H1 (cell line): ENCODE measurements at regions not wholly inside any gene's neighbourhood (a gene's known extent, or its start where the extent isn't known, plus 50 kb on each side); places are given as distances from the start of the nearest gene placed in this dataset.

Source experiments
- ASH2L ChIP-seq: fragments of 200-600, 300-600 bp; sonication (generic); IDR thresholded peaks from one replicate; pipeline ENCODE4 v1.7.1; 2017; ENCODE audit warnings: low read length
- BRCA1 ChIP-seq: IDR thresholded peaks from 2 replicates; pipeline ENCODE4 v1.6.1; 2012; ENCODE audit warnings: low read depth, low read length, improper control_type of control experiment
- CHD1 ChIP-seq: IDR thresholded peaks from 2 replicates; pipeline ENCODE4 v1.6.1; 2012; ENCODE audit warnings: low read depth, low read length, improper control_type of control experiment
- CREB1 ChIP-seq: IDR thresholded peaks from 2 replicates; pipeline ENCODE4 v1.6.1; 2012; ENCODE audit warnings: inconsistent platforms
- CTBP2 ChIP-seq: IDR thresholded peaks from 2 replicates; pipeline ENCODE4 v1.7.0; 2011; ENCODE audit warnings: borderline replicate concordance, mild to moderate bottlenecking, moderate library complexity, mixed read lengths, low read length; ENCODE audit not compliant: insufficient read depth, insufficient read length
- FOSL1 ChIP-seq: IDR thresholded peaks from 2 replicates; pipeline ENCODE4 v1.6.1; 2011; ENCODE audit warnings: mild to moderate bottlenecking, low read depth, low read length, moderate library complexity; ENCODE audit not compliant: insufficient read depth
- JUN ChIP-seq: IDR thresholded peaks from 2 replicates; pipeline ENCODE4 v1.6.1; 2011; ENCODE audit warnings: low read depth, mild to moderate bottlenecking, improper control_type of control experiment, low read length
- KDM4A ChIP-seq: IDR thresholded peaks from one replicate; pipeline ENCODE4 v1.7.1; 2012; ENCODE audit warnings: low read depth, mild to moderate bottlenecking, moderate library complexity, low read length, inconsistent platforms; ENCODE audit not compliant: severe bottlenecking
- NRF1 ChIP-seq: IDR thresholded peaks from 2 replicates; pipeline ENCODE4 v1.6.1; 2011; ENCODE audit warnings: mild to moderate bottlenecking, low read depth, low read length, improper control_type of control experiment
- PHF8 ChIP-seq: fragments of 200-600 bp; sonication (generic); conservative IDR thresholded peaks from 2 replicates; pipeline ENCODE4 v1.7.1; 2012; ENCODE audit warnings: low read depth, mild to moderate bottlenecking, inconsistent platforms, low read length, moderate library complexity
- RBBP5 ChIP-seq: IDR thresholded peaks from 2 replicates; pipeline ENCODE4 v1.7.1; 2012; ENCODE audit warnings: low read depth, mild to moderate bottlenecking, inconsistent platforms, low read length, moderate library complexity, borderline replicate concordance
- RXRA ChIP-seq: IDR thresholded peaks from 2 replicates; pipeline ENCODE4 v1.6.1; 2011; ENCODE audit warnings: low read depth, mild to moderate bottlenecking, low read length, moderate library complexity; ENCODE audit not compliant: insufficient read depth
- SAP30 ChIP-seq: fragments of 300-600 bp; sonication (generic); IDR thresholded peaks from 2 replicates; pipeline ENCODE4 v1.7.1; 2012; ENCODE audit warnings: low read length, moderate library complexity, mild to moderate bottlenecking, inconsistent platforms; ENCODE audit not compliant: insufficient read depth, insufficient replicate concordance
- YY1 ChIP-seq: IDR thresholded peaks from 2 replicates; pipeline ENCODE4 v1.6.1; 2011; ENCODE audit warnings: low read depth, mild to moderate bottlenecking, low read length
- TF ChIP-seq, protein P1 (sequence below): IDR thresholded peaks from 2 replicates; pipeline ENCODE4 v1.6.1; 2011; ENCODE audit warnings: low read length, improper control_type of control experiment
- TF ChIP-seq, protein P2 (sequence below), 3 experiments: IDR thresholded peaks; 1 replicate in 2 of 3; 2 replicates in 1 of 3; pipeline versions ENCODE4 v1.5.1 to v1.6.1; 2011; ENCODE audit warnings: low read length in 3 of 3, mild to moderate bottlenecking in 3 of 3, inconsistent platforms in 2 of 3, low read depth in 1 of 3, moderate library complexity in 1 of 3; ENCODE audit not compliant: insufficient read depth in 1 of 3; ENCODE audit errors: control extremely low read depth in 1 of 3

DNA sequence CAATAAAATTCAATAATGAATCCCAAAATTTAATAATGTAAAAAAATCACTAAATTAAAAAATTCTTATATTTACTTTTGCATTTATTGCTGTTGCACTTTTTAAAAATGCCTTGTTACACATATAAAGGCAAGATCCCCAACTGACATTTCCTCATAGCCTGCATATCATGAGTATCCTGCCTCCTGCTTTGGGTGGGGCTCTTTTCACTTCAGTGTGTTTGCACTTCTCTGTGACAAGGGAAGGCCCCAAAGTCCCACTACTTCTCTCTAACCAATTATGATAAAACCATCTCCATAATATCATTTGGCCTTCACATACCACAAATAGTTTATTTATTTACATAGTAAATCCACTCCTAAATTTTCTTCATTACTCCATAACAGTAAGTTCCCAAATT is 446.1 kb upstream of the MARCKS start (continued):
- TF ChIP-seq FOSL1 = no peak
- no peak for TF ChIP-seq NRF1
- TF ChIP-seq BRCA1 = no peak
- TF ChIP-seq JUN = no peak
- TF ChIP-seq, protein P1, sequence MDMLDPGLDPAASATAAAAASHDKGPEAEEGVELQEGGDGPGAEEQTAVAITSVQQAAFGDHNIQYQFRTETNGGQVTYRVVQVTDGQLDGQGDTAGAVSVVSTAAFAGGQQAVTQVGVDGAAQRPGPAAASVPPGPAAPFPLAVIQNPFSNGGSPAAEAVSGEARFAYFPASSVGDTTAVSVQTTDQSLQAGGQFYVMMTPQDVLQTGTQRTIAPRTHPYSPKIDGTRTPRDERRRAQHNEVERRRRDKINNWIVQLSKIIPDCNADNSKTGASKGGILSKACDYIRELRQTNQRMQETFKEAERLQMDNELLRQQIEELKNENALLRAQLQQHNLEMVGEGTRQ = no peak
- no peak for TF ChIP-seq SAP30
- no peak for TF ChIP-seq ASH2L
- TF ChIP-seq RBBP5 = no peak
- TF ChIP-seq RXRA = no peak
- TF ChIP-seq CHD1 = no peak
- TF ChIP-seq, protein P2, sequence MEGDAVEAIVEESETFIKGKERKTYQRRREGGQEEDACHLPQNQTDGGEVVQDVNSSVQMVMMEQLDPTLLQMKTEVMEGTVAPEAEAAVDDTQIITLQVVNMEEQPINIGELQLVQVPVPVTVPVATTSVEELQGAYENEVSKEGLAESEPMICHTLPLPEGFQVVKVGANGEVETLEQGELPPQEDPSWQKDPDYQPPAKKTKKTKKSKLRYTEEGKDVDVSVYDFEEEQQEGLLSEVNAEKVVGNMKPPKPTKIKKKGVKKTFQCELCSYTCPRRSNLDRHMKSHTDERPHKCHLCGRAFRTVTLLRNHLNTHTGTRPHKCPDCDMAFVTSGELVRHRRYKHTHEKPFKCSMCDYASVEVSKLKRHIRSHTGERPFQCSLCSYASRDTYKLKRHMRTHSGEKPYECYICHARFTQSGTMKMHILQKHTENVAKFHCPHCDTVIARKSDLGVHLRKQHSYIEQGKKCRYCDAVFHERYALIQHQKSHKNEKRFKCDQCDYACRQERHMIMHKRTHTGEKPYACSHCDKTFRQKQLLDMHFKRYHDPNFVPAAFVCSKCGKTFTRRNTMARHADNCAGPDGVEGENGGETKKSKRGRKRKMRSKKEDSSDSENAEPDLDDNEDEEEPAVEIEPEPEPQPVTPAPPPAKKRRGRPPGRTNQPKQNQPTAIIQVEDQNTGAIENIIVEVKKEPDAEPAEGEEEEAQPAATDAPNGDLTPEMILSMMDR (IDR thresholded peaks at IDR 0.05; ENCODE audit: control extremely low read depth in 1 of 3, insufficient read depth in 1 of 3, low read depth in 1 of 3, low read length in 3 of 3) = no peak
- TF ChIP-seq KDM4A = no peak
- TF ChIP-seq CREB1 = no peak
- no peak for TF ChIP-seq YY1
- no peak for TF ChIP-seq CTBP2
- no peak for TF ChIP-seq PHF8
